GM12891 (cell line): ENCODE measurements at regions not wholly inside any gene's neighbourhood (a gene's known extent, or its start where the extent isn't known, plus 50 kb on each side); places are given as distances from the start of the nearest gene placed in this dataset.

Source experiments
- POLR2A ChIP-seq: IDR thresholded peaks from 2 replicates; pipeline ENCODE4 v1.6.1; 2011; ENCODE audit warnings: low read depth, low read length, control low read depth
- POLR2AphosphoS5 ChIP-seq: IDR thresholded peaks from 2 replicates; pipeline ENCODE4 v1.6.1; 2011; ENCODE audit warnings: low read depth, low read length, control low read depth
- POU2F2 ChIP-seq: IDR thresholded peaks from 2 replicates; pipeline ENCODE4 v1.6.1; 2011; ENCODE audit warnings: low read depth, mild to moderate bottlenecking, control low read depth, low read length, moderate library complexity
- TAF1 ChIP-seq: IDR thresholded peaks from 2 replicates; pipeline ENCODE4 v1.6.1; 2011; ENCODE audit warnings: low read depth, low read length, control low read depth

DNA sequence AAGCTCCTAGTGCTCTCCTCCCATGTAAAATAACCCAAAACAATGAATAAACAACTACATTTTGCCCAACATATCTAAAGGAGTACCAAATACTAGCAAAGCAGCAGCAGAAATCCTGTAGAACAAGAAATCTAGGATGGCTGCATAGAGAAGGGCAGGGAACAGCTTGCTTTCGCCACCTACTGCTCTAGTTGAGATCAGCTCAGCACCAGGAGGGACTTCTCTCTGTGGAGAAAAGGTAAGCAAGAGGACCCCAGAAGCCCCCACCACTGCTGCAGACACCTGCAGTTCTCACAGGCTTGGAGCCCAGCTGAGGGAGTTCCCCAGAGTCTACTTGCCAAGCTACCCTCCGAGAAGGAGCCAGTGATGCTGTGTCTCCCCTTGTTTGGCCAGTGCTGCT is 243.0 kb upstream of the CHST9 start:
- TF ChIP-seq POLR2A (no peak), TAF1 (no peak), POU2F2 (no peak), POLR2AphosphoS5 (no peak)
